Osteoblast (primary cell): ENCODE measurements at regions not wholly inside any gene's neighbourhood (a gene's known extent, or its start where the extent isn't known, plus 50 kb on each side); places are given as distances from the start of the nearest gene placed in this dataset.

Experiments used
- DNase-seq: peaks from one replicate; pipeline ENCODE4 v3.0.0; 2011; ENCODE audit warnings: low spot score, mixed read lengths; ENCODE audit not compliant: insufficient read length; ENCODE audit errors: missing footprints
- H2AFZ ChIP-seq: 2 replicates; pipeline ENCODE4 v1.6.0; 2011; ENCODE audit warnings: mild to moderate bottlenecking, low read length
- H3K27ac ChIP-seq: 2 replicates; pipeline ENCODE4 v1.5.1; 2011; ENCODE audit warnings: mild to moderate bottlenecking, low read depth, low read length, moderate library complexity
- H3K27me3 ChIP-seq: 2 replicates; pipeline ENCODE4 v1.6.0; 2012; ENCODE audit warnings: mild to moderate bottlenecking, control low read depth, inconsistent platforms, low read length, moderate library complexity; ENCODE audit not compliant: insufficient read depth
- H3K36me3 ChIP-seq: 2 replicates; pipeline ENCODE4 v1.5.1; 2011; ENCODE audit warnings: mild to moderate bottlenecking, low read length, control low read depth, moderate library complexity; ENCODE audit not compliant: insufficient read depth
- H3K4me1 ChIP-seq: 2 replicates; pipeline ENCODE4 v1.5.1; 2011; ENCODE audit warnings: mild to moderate bottlenecking, low read length, control low read depth, moderate library complexity; ENCODE audit not compliant: insufficient read depth
- H3K4me2 ChIP-seq: 2 replicates; pipeline ENCODE4 v1.6.0; 2011; ENCODE audit warnings: mild to moderate bottlenecking, low read length; ENCODE audit not compliant: insufficient read depth
- H3K4me3 ChIP-seq: fragments of 200-600 bp; sonication (generic); 3 replicates; pipeline ENCODE4 v1.5.1; 2012; ENCODE audit warnings: mild to moderate bottlenecking, low read length, inconsistent platforms; ENCODE audit not compliant: insufficient read depth
- H3K79me2 ChIP-seq: 2 replicates; pipeline ENCODE4 v1.6.0; 2012; ENCODE audit warnings: mild to moderate bottlenecking, low read length, control low read depth, inconsistent platforms; ENCODE audit not compliant: insufficient read depth
- H3K9me3 ChIP-seq: 2 replicates; pipeline ENCODE4 v1.5.1; 2011; ENCODE audit warnings: low read depth, low read length, control low read depth
- H4K20me1 ChIP-seq: 2 replicates; pipeline ENCODE4 v1.6.0; 2012; ENCODE audit warnings: mild to moderate bottlenecking, low read length, control low read depth; ENCODE audit not compliant: insufficient read depth
- CTCF ChIP-seq: IDR thresholded peaks from 2 replicates; pipeline ENCODE4 v1.5.1; 2011; ENCODE audit warnings: mild to moderate bottlenecking, low read depth, low read length, moderate library complexity; ENCODE audit errors: extremely low read depth

- Histone ChIP-seq H4K20me1 (no peaks in the 10 kb centered on the region), H3K27ac (no peak overlapping the region), H3K79me2 (no peaks in the 10 kb centered on the region), H3K36me3 (no peaks in the 10 kb centered on the region), H3K9me3 (no peaks in the 10 kb centered on the region), H3K4me3 (no peak overlapping the region), H3K27me3 (no peaks in the 10 kb centered on the region), H2AFZ (no peak overlapping the region), H3K4me1 (peaks cover 5% of the 10 kb centered on the region), H3K4me2 (no peak overlapping the region)
- DNase-seq = no peak
- TF ChIP-seq CTCF = no peak
Measured at GRCh38 chr4:11719879-11720278, 291.2 kb upstream of the HS3ST1 start.

GRCh38 chr4:11715753-11716521 is 287.2 kb upstream of the HS3ST1 start:
- no peaks in the 10 kb centered on the region for H3K27me3 ChIP-seq
- H3K79me2 ChIP-seq = no peaks in the 10 kb centered on the region

GRCh38 chr4:11710453-11711093 is 281.9 kb upstream of the HS3ST1 start:
- Histone ChIP-seq H3K9me3 (no peaks in the 10 kb centered on the region), H3K79me2 (no peaks in the 10 kb centered on the region), H3K4me2 (no peak overlapping the region), H3K4me1 (no peaks in the 10 kb centered on the region), H3K27ac (no peak overlapping the region), H3K4me3 (no peak overlapping the region), H3K36me3 (no peaks in the 10 kb centered on the region), H2AFZ (no peak overlapping the region), H3K27me3 (no peaks in the 10 kb centered on the region), H4K20me1 (no peaks in the 10 kb centered on the region)
- no peak for TF ChIP-seq CTCF
- peak; percentile 43 for DNase-seq

More at GRCh38 chr4:11715753-11716521, 287.2 kb upstream of the HS3ST1 start:
- Histone ChIP-seq H3K4me2 (no peak overlapping the region), H3K27ac (no peak overlapping the region), H2AFZ (no peak overlapping the region), H3K36me3 (no peaks in the 10 kb centered on the region), H4K20me1 (no peaks in the 10 kb centered on the region), H3K4me3 (no peak overlapping the region), H3K4me1 (no peaks in the 10 kb centered on the region), H3K9me3 (no peaks in the 10 kb centered on the region)
- TF ChIP-seq CTCF = no peak
- no peak for DNase-seq

GRCh38 chr4:11704186-11704830 is 275.6 kb upstream of the HS3ST1 start:
- Histone ChIP-seq H4K20me1 (no peaks in the 10 kb centered on the region), H3K36me3 (no peaks in the 10 kb centered on the region), H3K9me3 (no peaks in the 10 kb centered on the region), H3K4me1 (peaks cover 29% of the 10 kb centered on the region), H3K27ac (no peak overlapping the region), H3K27me3 (no peaks in the 10 kb centered on the region), H3K79me2 (no peaks in the 10 kb centered on the region), H3K4me3 (no peak overlapping the region), H3K4me2 (no peak overlapping the region), H2AFZ (no peak overlapping the region)
- no peak for DNase-seq
- TF ChIP-seq CTCF = no peak
